ENCODE measurements at regions not wholly inside any gene's neighbourhood (a gene's known extent, or its start where the extent isn't known, plus 50 kb on each side); places are given as distances from the start of the nearest gene placed in this dataset.
"Not testable (repeated sequence)": the region's sequence is repeated elsewhere in the genome, so short reads cannot be mapped to it uniquely, and the experiment has no call there.

GRCh38 chrX:149420566-149420965 is 84.5 kb downstream of the IDS start:
- H3K36me3 ChIP-seq; H3K9me3 ChIP-seq; intact Hi-C loops (cut with DNase I); DNase-seq; H3K9ac ChIP-seq (ENCODE audit: low read depth in 2 of 2, low read length in 2 of 2); H3K4me3 ChIP-seq; H3K27ac ChIP-seq; H3K27me3 ChIP-seq; H3K4me1 ChIP-seq: not testable (repeated sequence)

GRCh38 chrX:149398027-149398426 is 107.1 kb downstream of the IDS start:
- no peak overlapping the region for H3K4me3 ChIP-seq
- no peaks in the 10 kb centered on the region for H3K36me3 ChIP-seq
- no peak overlapping the region for H3K27ac ChIP-seq
- no peak for TF ChIP-seq CTCF (IDR thresholded peaks at IDR 0.05)
- H3K9me3 ChIP-seq = no peaks in the 10 kb centered on the region
- H3K9ac ChIP-seq (ENCODE audit: low read depth in 2 of 2, low read length in 2 of 2) = no peak overlapping the region
- H3K4me1 ChIP-seq = no peaks in the 10 kb centered on the region
- intact Hi-C loops (cut with DNase I) = no loop called here
- no peaks in the 10 kb centered on the region for H3K27me3 ChIP-seq
- no peak for DNase-seq

DNA sequence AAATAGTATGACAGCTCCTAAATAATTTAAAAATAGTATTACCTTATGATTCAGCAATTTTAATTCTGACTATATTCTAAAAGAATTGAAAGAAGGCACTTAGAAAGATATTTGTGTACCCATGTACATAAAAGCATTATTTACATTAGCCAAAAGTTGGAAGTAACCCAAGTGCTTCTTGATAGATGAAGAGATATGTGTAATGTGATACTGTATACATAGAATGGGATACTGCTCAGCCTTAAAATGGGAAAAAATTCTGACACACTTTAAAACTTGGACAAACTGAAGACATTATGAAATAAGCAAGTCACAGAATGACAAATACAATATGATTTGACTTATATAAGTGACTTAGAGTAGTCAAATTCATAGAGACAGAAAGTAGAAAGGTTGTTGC is 112.2 kb downstream of the IDS start:
- intact Hi-C loops (cut with DNase I) = no loop called here
- Histone ChIP-seq H3K27me3 (no peaks in the 10 kb centered on the region), H3K9me3 (no peaks in the 10 kb centered on the region), H3K4me3 (no peak overlapping the region), H3K4me1 (no peaks in the 10 kb centered on the region), H3K27ac (no peak overlapping the region), H3K36me3 (no peaks in the 10 kb centered on the region), H3K9ac (ENCODE audit: low read depth in 2 of 2, low read length in 2 of 2) (no peak overlapping the region)
- no peak for DNase-seq
- no peak for TF ChIP-seq CTCF (IDR thresholded peaks at IDR 0.05)

DNA sequence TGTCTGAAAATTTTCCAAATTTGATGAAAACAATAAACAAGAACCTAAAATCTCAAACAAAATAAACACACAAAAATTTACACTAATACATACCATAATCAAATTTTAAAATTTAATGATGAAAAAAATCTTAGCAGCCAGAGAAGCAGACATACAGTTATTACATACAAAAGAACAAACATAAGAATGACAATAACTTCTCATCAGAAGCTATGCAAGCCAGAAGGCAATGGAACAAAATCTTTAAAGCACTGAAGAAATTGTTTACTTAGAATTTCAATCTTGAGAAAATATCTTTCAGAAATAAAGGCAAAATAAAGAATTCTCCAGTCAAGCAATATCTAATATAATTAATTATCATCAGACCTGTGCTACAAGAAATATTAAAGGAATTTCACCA is 121.3 kb downstream of the IDS start:
- H3K9me3 ChIP-seq = no peaks in the 10 kb centered on the region
- intact Hi-C loops (cut with DNase I) = no loop called here
- H3K36me3 ChIP-seq = no peaks in the 10 kb centered on the region
- no peak for DNase-seq
- no peaks in the 10 kb centered on the region for H3K27me3 ChIP-seq
- no peak overlapping the region for H3K4me3 ChIP-seq
- no peaks in the 10 kb centered on the region for H3K4me1 ChIP-seq
- no peak for TF ChIP-seq CTCF (IDR thresholded peaks at IDR 0.05)
- H3K27ac ChIP-seq = no peak overlapping the region
- no peak overlapping the region for H3K9ac ChIP-seq (ENCODE audit: low read depth in 2 of 2, low read length in 2 of 2)

GRCh38 chrX:149374751-149375150 is 130.4 kb downstream of the IDS start:
- DNase-seq = no peak
- intact Hi-C loops (cut with DNase I) = no loop called here
- Histone ChIP-seq H3K27ac (no peak overlapping the region), H3K4me3 (no peak overlapping the region), H3K9me3 (no peaks in the 10 kb centered on the region), H3K36me3 (no peaks in the 10 kb centered on the region), H3K27me3 (no peaks in the 10 kb centered on the region), H3K9ac (ENCODE audit: low read depth in 2 of 2, low read length in 2 of 2) (no peak overlapping the region), H3K4me1 (no peaks in the 10 kb centered on the region)
- TF ChIP-seq CTCF (IDR thresholded peaks at IDR 0.05) = no peak

DNA sequence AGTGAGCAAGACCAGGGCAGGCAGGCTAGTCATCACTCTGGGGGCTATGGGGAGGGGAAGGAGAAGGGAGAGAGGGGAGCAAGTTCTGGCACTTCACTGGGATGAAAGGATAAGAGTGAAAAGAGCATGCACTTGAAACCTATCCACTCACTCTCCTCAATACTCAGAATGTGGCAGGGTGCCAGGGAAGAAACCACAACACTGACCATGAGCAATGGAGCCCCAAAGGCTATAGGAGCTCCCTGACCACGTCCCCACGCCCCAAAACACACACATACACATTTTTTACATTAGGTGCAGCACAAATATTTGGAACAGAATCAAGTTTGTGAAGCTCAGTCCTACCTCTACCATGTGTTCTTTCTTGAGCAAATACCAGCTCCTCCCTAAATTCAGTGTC is 132.2 kb downstream of the IDS start:
- TF ChIP-seq CTCF (IDR thresholded peaks at IDR 0.05) = no peak
- DNase-seq = no peak
- no peaks in the 10 kb centered on the region for H3K9me3 ChIP-seq
- H3K36me3 ChIP-seq = no peaks in the 10 kb centered on the region
- no peak overlapping the region for H3K4me3 ChIP-seq
- no peak overlapping the region for H3K27ac ChIP-seq
- no peaks in the 10 kb centered on the region for H3K4me1 ChIP-seq
- intact Hi-C loops (cut with DNase I) = no loop called here
- no peak overlapping the region for H3K9ac ChIP-seq (ENCODE audit: low read depth in 2 of 2, low read length in 2 of 2)
- no peaks in the 10 kb centered on the region for H3K27me3 ChIP-seq
